Large intestine (tissue), 3 donors: ENCODE measurements at regions not wholly inside any gene's neighbourhood (a gene's known extent, or its start where the extent isn't known, plus 50 kb on each side); places are given as distances from the start of the nearest gene placed in this dataset.
"Not testable (repeated sequence)": the region's sequence is repeated elsewhere in the genome, so short reads cannot be mapped to it uniquely, and the experiment has no call there.

ENCODE experiments used
- DNase-seq, 2 donors: peaks; one replicate each; pipeline versions ENCODE4 v3.0.0 to v3.0.0-alpha.2; 2013
- H3K27ac ChIP-seq: one replicate; pipeline ENCODE4 v1.5.1; 2013; ENCODE audit warnings: low read length
- H3K27me3 ChIP-seq: 2 replicates; pipeline ENCODE4 v1.6.1; 2013; ENCODE audit warnings: low read length; ENCODE audit not compliant: control insufficient read depth, insufficient read depth
- H3K36me3 ChIP-seq: 2 replicates; pipeline ENCODE4 v1.6.1; 2013; ENCODE audit warnings: low read length; ENCODE audit not compliant: control insufficient read depth, insufficient read depth
- H3K4me1 ChIP-seq: one replicate; pipeline ENCODE4 v1.6.1; 2013; ENCODE audit warnings: low read length; ENCODE audit not compliant: control insufficient read depth, insufficient read depth
- H3K4me3 ChIP-seq: one replicate; pipeline ENCODE4 v1.5.1; 2013; ENCODE audit warnings: low read length
- H3K9me3 ChIP-seq: one replicate; pipeline ENCODE4 v1.6.1; 2013; ENCODE audit warnings: mild to moderate bottlenecking, low read depth, low read length, moderate library complexity; ENCODE audit not compliant: control insufficient read depth
- WGBS: methylation state at CpG from one replicate; pipeline ENCODE4 v1.1.5; 2013; ENCODE audit warnings: low lambda C conversion rate; ENCODE audit not compliant: insufficient coverage; 5-methylcytosine and 5-hydroxymethylcytosine counted together

- not testable (repeated sequence) for H3K4me3 ChIP-seq, H3K4me1 ChIP-seq, H3K27ac ChIP-seq
These were observed 73.5 kb downstream of the NPIPA8 start for GRCh38 chr16:18263046-18263445.

GRCh38 chr16:18261848-18262247 lies 74.7 kb downstream of the NPIPA8 start:
- no CpG with 5 or more reads among the region's 2 CpGs for WGBS
- H3K4me3 ChIP-seq, DNase-seq, H3K36me3 ChIP-seq, H3K4me1 ChIP-seq, H3K27ac ChIP-seq, H3K9me3 ChIP-seq, H3K27me3 ChIP-seq: not testable (repeated sequence)

More at GRCh38 chr16:18263046-18263445, 73.5 kb downstream of the NPIPA8 start:
- no CpG with 5 or more reads among the region's 5 CpGs for WGBS
- not testable (repeated sequence) for H3K9me3 ChIP-seq, H3K36me3 ChIP-seq, H3K27me3 ChIP-seq, DNase-seq

- not testable (repeated sequence) for H3K4me1 ChIP-seq, H3K36me3 ChIP-seq, H3K4me3 ChIP-seq, H3K9me3 ChIP-seq, H3K27ac ChIP-seq, DNase-seq, H3K27me3 ChIP-seq
- no CpG with 5 or more reads among the region's 10 CpGs for WGBS
These were observed 76.9 kb downstream of the NPIPA8 start for GRCh38 chr16:18259496-18260176.

DNA sequence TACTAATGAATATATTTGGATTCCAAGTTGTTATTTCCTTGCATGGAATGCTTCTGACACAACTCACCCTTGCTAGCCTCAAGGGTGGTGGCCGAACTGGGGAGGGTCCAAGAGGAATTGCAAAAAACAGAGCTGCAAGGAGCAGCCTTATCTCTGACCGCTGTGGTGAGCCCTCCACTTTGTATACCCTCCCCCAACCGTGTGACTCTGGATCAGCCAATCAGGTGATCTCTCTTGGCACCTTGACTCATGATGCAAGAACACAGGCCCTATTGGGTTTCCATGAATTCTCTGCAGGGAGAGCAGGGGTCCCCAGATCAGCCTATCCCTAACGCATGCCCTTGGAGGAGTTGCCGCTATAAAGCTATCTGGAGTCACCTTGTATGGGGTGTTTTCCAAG lies 83.6 kb downstream of the NPIPA8 start:
- not testable (repeated sequence) for H3K4me3 ChIP-seq, DNase-seq, H3K4me1 ChIP-seq, H3K27me3 ChIP-seq, H3K9me3 ChIP-seq, H3K36me3 ChIP-seq, H3K27ac ChIP-seq
- WGBS = no CpG with 5 or more reads among the region's 5 CpGs

- not testable (repeated sequence) for H3K36me3 ChIP-seq, H3K4me1 ChIP-seq, DNase-seq, H3K27ac ChIP-seq, H3K27me3 ChIP-seq, H3K9me3 ChIP-seq, H3K4me3 ChIP-seq
- WGBS = no CpG with 5 or more reads among the region's 13 CpGs
These were observed 106.0 kb downstream of the NPIPA8 start for GRCh38 chr16:18230505-18230904.

- DNase-seq, H3K4me3 ChIP-seq, H3K4me1 ChIP-seq, H3K27ac ChIP-seq, H3K9me3 ChIP-seq, H3K27me3 ChIP-seq, H3K36me3 ChIP-seq: not testable (repeated sequence)
- WGBS = no CpG with 5 or more reads among the region's 24 CpGs
These were observed 114.2 kb downstream of the NPIPA8 start for GRCh38 chr16:18222054-18223009.

DNA sequence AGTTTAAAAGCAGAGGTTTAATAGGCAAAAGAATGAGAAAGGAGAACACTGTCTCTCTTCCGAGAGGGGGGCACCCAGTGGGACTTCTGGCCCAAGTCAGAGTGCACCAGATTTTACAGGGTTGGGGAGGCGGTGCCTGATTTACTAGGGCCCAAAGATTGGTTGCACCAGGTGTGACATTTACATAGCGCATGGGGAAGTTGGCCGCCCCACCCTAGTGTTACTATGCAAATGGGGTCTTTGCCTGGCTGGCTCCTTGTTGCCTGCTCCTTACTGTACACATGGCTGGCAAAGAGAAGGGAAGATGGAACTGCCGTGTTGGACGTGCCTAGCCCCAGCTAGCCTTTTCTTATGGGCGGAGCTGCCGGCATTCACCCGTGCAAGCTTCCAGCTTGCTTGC lies 118.8 kb downstream of the NPIPA8 start:
- not testable (repeated sequence) for H3K4me3 ChIP-seq, H3K27me3 ChIP-seq, H3K9me3 ChIP-seq, DNase-seq, H3K36me3 ChIP-seq, H3K27ac ChIP-seq, H3K4me1 ChIP-seq
- no CpG with 5 or more reads among the region's 9 CpGs for WGBS

- not testable (repeated sequence) for H3K27ac ChIP-seq, H3K36me3 ChIP-seq, H3K9me3 ChIP-seq, H3K27me3 ChIP-seq, H3K4me3 ChIP-seq, H3K4me1 ChIP-seq, DNase-seq
- WGBS = no CpG with 5 or more reads among the region's 9 CpGs
These were observed 119.7 kb downstream of the NPIPA8 start for GRCh38 chr16:18216814-18217213.

GRCh38 chr16:18213810-18214209 lies 122.7 kb downstream of the NPIPA8 start:
- not testable (repeated sequence) for H3K36me3 ChIP-seq, H3K27me3 ChIP-seq, H3K9me3 ChIP-seq, H3K4me1 ChIP-seq, H3K4me3 ChIP-seq, DNase-seq, H3K27ac ChIP-seq
- WGBS = no CpG with 5 or more reads among the region's 4 CpGs

DNA sequence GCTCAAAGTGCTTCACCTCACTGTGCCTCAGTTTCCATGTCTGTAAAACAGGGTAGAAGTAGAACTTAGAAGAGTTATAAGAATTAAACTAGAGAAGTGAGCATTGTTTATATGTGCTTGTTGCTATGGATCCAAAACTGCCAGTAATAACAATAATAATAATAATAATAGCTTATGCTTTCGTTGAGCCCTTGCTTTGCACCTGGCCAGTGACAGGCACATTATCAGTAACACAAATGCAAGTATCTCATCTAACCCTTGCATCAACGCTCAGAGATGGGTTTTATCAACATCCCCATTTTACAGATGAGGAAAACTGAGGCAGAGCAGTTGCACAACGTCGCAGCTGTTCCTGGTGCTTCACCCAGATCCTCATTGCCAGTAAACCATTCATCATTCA lies 125.0 kb downstream of the NPIPA8 start:
- no CpG with 5 or more reads among the region's 4 CpGs for WGBS
- H3K36me3 ChIP-seq, H3K4me3 ChIP-seq, H3K4me1 ChIP-seq, H3K27ac ChIP-seq, H3K27me3 ChIP-seq, DNase-seq, H3K9me3 ChIP-seq: not testable (repeated sequence)
